ENCODE measurements at regions not wholly inside any gene's neighbourhood (a gene's known extent, or its start where the extent isn't known, plus 50 kb on each side); places are given as distances from the start of the nearest gene placed in this dataset.

- TF ChIP-seq RAD21 (IDR thresholded peaks at IDR 0.05 in 1 of 2, conservative IDR thresholded peaks at IDR 0.05 in 1 of 2; ENCODE audit: low read depth in 2 of 2, low read length in 2 of 2) (no peak), BRCA1 (IDR thresholded peaks at IDR 0.05; ENCODE audit: low read depth, low read length) (no peak), SAP30 (IDR thresholded peaks at IDR 0.05; ENCODE audit: insufficient read depth, insufficient replicate concordance, low read length) (no peak), JUND (IDR thresholded peaks at IDR 0.05; ENCODE audit: low read length) (no peak), BCL11A (IDR thresholded peaks at IDR 0.05; ENCODE audit: low read depth in 2 of 2, low read length in 2 of 2) (no peak), EP300 (IDR thresholded peaks at IDR 0.05; ENCODE audit: borderline replicate concordance in 1 of 2, low read depth in 2 of 2, low read length in 2 of 2) (no peak)
- TF ChIP-seq, protein P1, sequence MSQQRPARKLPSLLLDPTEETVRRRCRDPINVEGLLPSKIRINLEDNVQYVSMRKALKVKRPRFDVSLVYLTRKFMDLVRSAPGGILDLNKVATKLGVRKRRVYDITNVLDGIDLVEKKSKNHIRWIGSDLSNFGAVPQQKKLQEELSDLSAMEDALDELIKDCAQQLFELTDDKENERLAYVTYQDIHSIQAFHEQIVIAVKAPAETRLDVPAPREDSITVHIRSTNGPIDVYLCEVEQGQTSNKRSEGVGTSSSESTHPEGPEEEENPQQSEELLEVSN (IDR thresholded peaks at IDR 0.05) = no peak
These were observed 347.5 kb upstream of the TNRC6C start (continued) for GRCh38 chr17:77610972-77611521.
